K562 (cell line): ENCODE measurements at regions not wholly inside any gene's neighbourhood (a gene's known extent, or its start where the extent isn't known, plus 50 kb on each side); places are given as distances from the start of the nearest gene placed in this dataset.

Experiments used
- ATAC-seq: fragments of 200-7000 bp; cut with Tn5 transposase; 3 replicates; pipeline ENCODE4 v1.9.1; 2020; ENCODE audit warnings: moderate library complexity
- BruUV-seq: library from RNA; stranded (reverse); fragments of 400-500 nt; replicated peaks from 2 replicates; lab custom pipeline; 2021; lab: Mats Ljungman, UMichigan
- CTCF ChIA-PET: fragments of 300-600 bp; formaldehyde crosslinking; extraction: SDS; loops from one replicate; lab custom pipeline; 2021; ENCODE audit warnings: low intra/inter-chr PET ratio; lab: Yijun Ruan, JAX
- POLR2A ChIA-PET: fragments of 300-600, 350-650 bp; sonication (Branson Sonifier 250); formaldehyde crosslinking; extraction: SDS; loops from one replicate; lab custom pipeline; 2021; ENCODE audit warnings: antibody characterized with exemption, inconsistent platforms; lab: Yijun Ruan, JAX
- DNase-seq, 4 experiments: peaks; one replicate each; pipeline versions ENCODE4 v3.0.0 to v3.0.0-alpha.2; 2011 to 2018; ENCODE audit warnings: low spot score in 3 of 4, mixed read lengths in 3 of 4; ENCODE audit errors: extremely low read depth in 1 of 4
- FAIRE-seq: peaks from 2 replicates; lab custom pipeline; 2011; peaks lifted over from hg19 to GRCh38; lab: Jason Lieb, UNC
- H2AFZ ChIP-seq: 2 replicates; pipeline ENCODE4 v1.6.0; 2011; ENCODE audit warnings: low read depth, low read length, control low read depth, inconsistent platforms
- H3K27ac ChIP-seq: fragments of 200-600 bp; 3 replicates; pipeline ENCODE4 v1.8.0; 2011; ENCODE audit warnings: low read depth, mild to moderate bottlenecking, control low read depth, inconsistent platforms, low read length, moderate library complexity, mixed read lengths; ENCODE audit errors: extremely low read depth
- H3K27me3 ChIP-seq, 2 experiments: fragments of 300-600 bp in 1 of 2; 2 replicates in 1 of 2; 3 replicates in 1 of 2; pipeline versions ENCODE4 v1.6.0 to v1.8.0; 2011; ENCODE audit warnings: inconsistent platforms in 2 of 2, low read length in 2 of 2, mild to moderate bottlenecking in 1 of 2, mixed read lengths in 1 of 2, moderate library complexity in 1 of 2; ENCODE audit not compliant: control insufficient read depth in 2 of 2, insufficient read depth in 2 of 2
- H3K36me3 ChIP-seq: fragments of 300-600 bp; 3 replicates; pipeline ENCODE4 v1.8.0; 2011; ENCODE audit warnings: mild to moderate bottlenecking, low read length, inconsistent platforms; ENCODE audit not compliant: control insufficient read depth, insufficient read depth
- H3K4me1 ChIP-seq, 2 experiments: fragments of 200-600 bp in 1 of 2; replicated peaks in 1 of 2; 2 replicates in 1 of 2; 3 replicates in 1 of 2; pipeline versions ENCODE4 v1.5.1 to v1.8.0; 2011; ENCODE audit warnings: inconsistent platforms in 2 of 2, low read length in 2 of 2, mild to moderate bottlenecking in 1 of 2, mixed read lengths in 1 of 2, moderate library complexity in 1 of 2; ENCODE audit not compliant: control insufficient read depth in 2 of 2, insufficient read depth in 2 of 2
- H3K4me2 ChIP-seq: 2 replicates; pipeline ENCODE4 v1.6.1; 2011; ENCODE audit warnings: low read length, control low read depth, inconsistent platforms, mixed read lengths; ENCODE audit not compliant: insufficient read depth
- H3K4me3 ChIP-seq: fragments of 200-600 bp; sonication (generic), shearing (Covaris generic); 2 replicates; pipeline ENCODE4 v1.5.1; 2016; ENCODE audit warnings: control low read depth, inconsistent platforms
- H3K79me2 ChIP-seq: fragments of 200-600 bp; 3 replicates; pipeline ENCODE4 v1.8.0; 2011; ENCODE audit warnings: low read length, inconsistent platforms; ENCODE audit not compliant: control insufficient read depth, insufficient read depth
- H3K9ac ChIP-seq, 2 experiments: 2 replicates each; pipeline versions ENCODE4 v1.6.0 to v1.6.1; 2011; ENCODE audit warnings: low read depth in 2 of 2, low read length in 2 of 2, control low read depth in 1 of 2, inconsistent platforms in 1 of 2, mild to moderate bottlenecking in 1 of 2, mixed read lengths in 1 of 2; ENCODE audit not compliant: insufficient read depth in 1 of 2
- H3K9me1 ChIP-seq: one replicate; pipeline ENCODE4 v1.6.0; 2011; ENCODE audit warnings: inconsistent platforms, mild to moderate bottlenecking, low read length, moderate library complexity; ENCODE audit not compliant: control insufficient read depth, insufficient read depth
- H3K9me3 ChIP-seq: replicated peaks from 2 replicates; pipeline ENCODE4 v1.5.1; 2011; ENCODE audit warnings: low read depth, low read length, inconsistent platforms; ENCODE audit not compliant: control insufficient read depth, insufficient read depth
- H4K20me1 ChIP-seq: replicated peaks from 2 replicates; pipeline ENCODE4 v1.6.1; 2011; ENCODE audit warnings: low read length, inconsistent platforms, mixed read lengths; ENCODE audit not compliant: control insufficient read depth, insufficient read depth
- CBX1 ChIP-seq: sonication (generic); IDR thresholded peaks from 2 replicates; pipeline ENCODE4 v1.6.1; 2016; ENCODE audit warnings: antibody characterized with exemption, low read depth, mild to moderate bottlenecking
- FOXO4 ChIP-seq: fragments of 450-650 bp; formaldehyde crosslinking; IDR thresholded peaks from 2 replicates; pipeline ENCODE4 v1.4.0; 2020; ENCODE audit warnings: mild to moderate bottlenecking, moderate library complexity
- GABPA ChIP-seq: fragments of 200-800 bp; sonication (Bioruptor generic); conservative IDR thresholded peaks from 2 replicates; pipeline ENCODE4 v1.6.1; 2016; ENCODE audit warnings: low read depth, missing genetic modification characterization, missing compliant biosample characterization
- GTF2F1 ChIP-seq: IDR thresholded peaks from 2 replicates; pipeline ENCODE4 v1.6.1; 2011; ENCODE audit warnings: low read depth, low read length, improper control_type of control experiment
- MAX ChIP-seq: sonication (generic); formaldehyde crosslinking; IDR thresholded peaks from 2 replicates; pipeline ENCODE4 v1.9.0; 2022; ENCODE audit warnings: mild to moderate bottlenecking, missing genetic modification reagents
- ZC3H8 ChIP-seq: fragments of 450-650 bp; IDR thresholded peaks from 2 replicates; pipeline ENCODE4 v1.6.1; 2017
- ZNF324 ChIP-seq: fragments of 250-450 bp; sonication (Bioruptor Pico); IDR thresholded peaks from 2 replicates; pipeline ENCODE4 v1.4.0; 2020; ENCODE audit warnings: mild to moderate bottlenecking
- ZNF445 ChIP-seq: fragments of 250-450 bp; sonication (Bioruptor Pico); IDR thresholded peaks from 2 replicates; pipeline ENCODE4 v1.4.0; 2020; ENCODE audit warnings: low read depth, mild to moderate bottlenecking, moderate library complexity
- ZNF780A ChIP-seq: fragments of 250-450 bp; sonication (Bioruptor Pico); IDR thresholded peaks from 2 replicates; pipeline ENCODE4 v1.5.0; 2021; ENCODE audit warnings: mild to moderate bottlenecking
- WGBS: fragments of 100-300 bp; shearing (Covaris generic); methylation state at CpG from one replicate; pipeline ENCODE4 v1.1.6; 2016; ENCODE audit warnings: low coverage, mixed read lengths; ENCODE audit not compliant: insufficient coverage; ENCODE audit errors: missing lambda C conversion rate; 5-methylcytosine and 5-hydroxymethylcytosine counted together
- in situ Hi-C: fragments of 300-500 bp; cut with MboI; formaldehyde crosslinking; loops from 4 replicates; pipeline ENCODE4 v1.15.0; 2018; ENCODE audit warnings: inconsistent platforms, mixed read lengths
- intact Hi-C: fragments of 100-400 bp; cut with micrococcal nuclease; formaldehyde crosslinking; loops from 2 replicates; pipeline ENCODE4 v1.14.2; 2022

GRCh38 chr4:163991298-163991865 lies 496.9 kb downstream of the TMA16 start (continued):
- TF ChIP-seq CBX1: no peak
- TF ChIP-seq GABPA (tag): no peak
- no peak for TF ChIP-seq FOXO4
- no peak for TF ChIP-seq ZNF780A (CRISPR knock-in tag)

- Histone ChIP-seq H3K27ac (no peak overlapping the region), H3K36me3 (no peaks in the 10 kb centered on the region), H3K79me2 (no peaks in the 10 kb centered on the region), H3K9me3 (no peaks in the 10 kb centered on the region), H3K9ac (no peak overlapping the region), H3K4me2 (no peak overlapping the region), H2AFZ (no peak overlapping the region), H3K4me1 (no peaks in the 10 kb centered on the region), H3K27me3 (no peaks in the 10 kb centered on the region), H4K20me1 (no peaks in the 10 kb centered on the region), H3K4me3 (no peak overlapping the region), H3K9me1 (no peaks in the 10 kb centered on the region)
- FAIRE-seq (no peak), ATAC-seq (no peak), DNase-seq (no peak)
- TF ChIP-seq MAX (CRISPR knock-in tag) (no peak), ZNF324 (CRISPR knock-in tag) (peak; percentile 90), ZC3H8 (no peak), GTF2F1 (no peak), ZNF445 (CRISPR knock-in tag) (peak; percentile 76; the same call in 1 of the 2 replicates)
- CTCF ChIA-PET: no interaction called here
- no TSS peak for BruUV-seq
- WGBS: 0% methylated on average over 1 of the region's 1 CpG
- intact Hi-C loops: no loop called here
- in situ Hi-C loops: no loop called here
- POLR2A ChIA-PET: no interaction called here
These were observed 514.9 kb downstream of the TMA16 start for GRCh38 chr4:164009435-164009834.
